KMS-11 (cell line): ENCODE measurements at regions not wholly inside any gene's neighbourhood (a gene's known extent, or its start where the extent isn't known, plus 50 kb on each side); places are given as distances from the start of the nearest gene placed in this dataset.

Experiments used
- H2AFZ ChIP-seq: fragments of 200-600 bp; sonication (generic); 2 replicates; pipeline ENCODE4 v1.6.1; 2016; ENCODE audit warnings: antibody characterized with exemption, mixed run types, low read depth
- H3K27ac ChIP-seq: fragments of 200-600 bp; sonication (generic); 2 replicates; pipeline ENCODE4 v1.6.1; 2016; ENCODE audit warnings: mild to moderate bottlenecking, mixed run types
- H3K27me3 ChIP-seq: fragments of 200-600 bp; sonication (generic); 2 replicates; pipeline ENCODE4 v1.6.1; 2017; ENCODE audit warnings: mild to moderate bottlenecking, low read depth, mixed run types, moderate library complexity; ENCODE audit not compliant: insufficient read depth
- H3K36me3 ChIP-seq: fragments of 200-600 bp; sonication (generic); 2 replicates; pipeline ENCODE4 v1.6.1; 2017; ENCODE audit warnings: mild to moderate bottlenecking, mixed run types; ENCODE audit not compliant: insufficient read depth
- H3K4me1 ChIP-seq: fragments of 200-600 bp; sonication (generic); 2 replicates; pipeline ENCODE4 v1.6.1; 2016; ENCODE audit warnings: mild to moderate bottlenecking, low read depth, mixed run types; ENCODE audit not compliant: poor library complexity, severe bottlenecking
- H3K4me2 ChIP-seq: fragments of 200-600 bp; sonication (generic); 2 replicates; pipeline ENCODE4 v1.7.0; 2016; ENCODE audit warnings: mild to moderate bottlenecking, mixed run types
- H3K4me3 ChIP-seq: fragments of 200-600 bp; sonication (generic); IDR thresholded peaks from 2 replicates; pipeline ENCODE4 v1.6.1; 2017; ENCODE audit warnings: low read depth, low read length, mixed read lengths; ENCODE audit not compliant: insufficient read depth
- H3K79me2 ChIP-seq: fragments of 200-600 bp; sonication (generic); 2 replicates; pipeline ENCODE4 v1.6.1; 2016; ENCODE audit warnings: low read depth, mixed run types; ENCODE audit not compliant: insufficient read depth
- H3K9ac ChIP-seq: fragments of 200-600 bp; sonication (generic); 2 replicates; pipeline ENCODE4 v1.6.1; 2016; ENCODE audit warnings: mild to moderate bottlenecking, mixed run types
- H4K20me1 ChIP-seq: fragments of 200-600 bp; sonication (generic); 2 replicates; pipeline ENCODE4 v1.6.1; 2016; ENCODE audit warnings: mild to moderate bottlenecking, mixed run types; ENCODE audit not compliant: insufficient read depth
- TF ChIP-seq, protein P1 (sequence below): fragments of 200-600 bp; sonication (generic); conservative IDR thresholded peaks from 2 replicates; pipeline ENCODE4 v1.6.1; 2017; ENCODE audit warnings: low read depth, mild to moderate bottlenecking, antibody characterized with exemption, low read length, moderate library complexity, mixed read lengths

- Histone ChIP-seq H3K27ac (no peak overlapping the region), H3K36me3 (no peaks in the 10 kb centered on the region), H4K20me1 (no peaks in the 10 kb centered on the region), H3K79me2 (no peaks in the 10 kb centered on the region), H3K4me3 (no peak overlapping the region), H3K4me1 (no peaks in the 10 kb centered on the region), H3K4me2 (no peak overlapping the region), H3K27me3 (no peaks in the 10 kb centered on the region), H3K9ac (no peak overlapping the region), H2AFZ (no peak overlapping the region)
- TF ChIP-seq, protein P1, sequence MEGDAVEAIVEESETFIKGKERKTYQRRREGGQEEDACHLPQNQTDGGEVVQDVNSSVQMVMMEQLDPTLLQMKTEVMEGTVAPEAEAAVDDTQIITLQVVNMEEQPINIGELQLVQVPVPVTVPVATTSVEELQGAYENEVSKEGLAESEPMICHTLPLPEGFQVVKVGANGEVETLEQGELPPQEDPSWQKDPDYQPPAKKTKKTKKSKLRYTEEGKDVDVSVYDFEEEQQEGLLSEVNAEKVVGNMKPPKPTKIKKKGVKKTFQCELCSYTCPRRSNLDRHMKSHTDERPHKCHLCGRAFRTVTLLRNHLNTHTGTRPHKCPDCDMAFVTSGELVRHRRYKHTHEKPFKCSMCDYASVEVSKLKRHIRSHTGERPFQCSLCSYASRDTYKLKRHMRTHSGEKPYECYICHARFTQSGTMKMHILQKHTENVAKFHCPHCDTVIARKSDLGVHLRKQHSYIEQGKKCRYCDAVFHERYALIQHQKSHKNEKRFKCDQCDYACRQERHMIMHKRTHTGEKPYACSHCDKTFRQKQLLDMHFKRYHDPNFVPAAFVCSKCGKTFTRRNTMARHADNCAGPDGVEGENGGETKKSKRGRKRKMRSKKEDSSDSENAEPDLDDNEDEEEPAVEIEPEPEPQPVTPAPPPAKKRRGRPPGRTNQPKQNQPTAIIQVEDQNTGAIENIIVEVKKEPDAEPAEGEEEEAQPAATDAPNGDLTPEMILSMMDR: no peak
Measured at GRCh38 chr20:21873291-21873690, 167.8 kb downstream of the PAX1 start.

- H3K9ac ChIP-seq: no peak overlapping the region
- no peaks in the 10 kb centered on the region for H3K27me3 ChIP-seq
- H4K20me1 ChIP-seq: no peaks in the 10 kb centered on the region
Measured at GRCh38 chr20:21867811-21868210, 162.3 kb downstream of the PAX1 start.

GRCh38 chr20:21867353-21867752 lies 161.9 kb downstream of the PAX1 start:
- TF ChIP-seq, protein P1: no peak
- Histone ChIP-seq H3K4me1 (no peaks in the 10 kb centered on the region), H4K20me1 (no peaks in the 10 kb centered on the region), H3K27me3 (no peaks in the 10 kb centered on the region), H3K27ac (no peak overlapping the region), H3K79me2 (no peaks in the 10 kb centered on the region), H3K4me3 (no peak overlapping the region), H3K9ac (no peak overlapping the region), H3K36me3 (no peaks in the 10 kb centered on the region), H2AFZ (no peak overlapping the region), H3K4me2 (no peak overlapping the region)

More at GRCh38 chr20:21867811-21868210, 162.3 kb downstream of the PAX1 start:
- TF ChIP-seq, protein P1: no peak
- no peaks in the 10 kb centered on the region for H3K36me3 ChIP-seq
- no peaks in the 10 kb centered on the region for H3K79me2 ChIP-seq
- H2AFZ ChIP-seq: no peak overlapping the region
- H3K27ac ChIP-seq: no peak overlapping the region
- H3K4me2 ChIP-seq: no peak overlapping the region
- no peak overlapping the region for H3K4me3 ChIP-seq
- no peaks in the 10 kb centered on the region for H3K4me1 ChIP-seq

DNA sequence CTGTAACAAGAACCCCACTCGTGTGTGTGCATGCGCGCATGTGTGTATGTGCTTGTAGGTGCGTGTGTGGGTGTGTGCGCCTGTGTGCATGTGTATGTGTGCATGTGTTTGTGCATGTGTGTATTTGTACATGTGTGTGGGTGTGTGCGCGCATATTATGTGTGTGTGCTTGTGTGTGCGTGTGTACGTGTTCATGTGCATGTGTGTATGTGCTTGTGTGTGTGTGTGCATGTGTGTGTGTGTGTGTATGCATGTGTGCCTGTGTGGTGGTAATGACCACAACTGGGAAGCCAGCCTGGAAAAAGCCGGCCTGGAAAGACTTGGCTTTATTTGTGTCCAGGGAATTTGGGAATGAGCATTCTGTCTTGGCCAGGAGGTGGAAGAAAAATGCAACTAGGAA lies 157.5 kb downstream of the PAX1 start:
- H4K20me1 ChIP-seq: no peaks in the 10 kb centered on the region
- no peak overlapping the region for H3K27ac ChIP-seq
- no peak overlapping the region for H3K9ac ChIP-seq
- no peak overlapping the region for H2AFZ ChIP-seq
- no peaks in the 10 kb centered on the region for H3K36me3 ChIP-seq
- H3K79me2 ChIP-seq: no peaks in the 10 kb centered on the region
- no peak overlapping the region for H3K4me2 ChIP-seq
- TF ChIP-seq, protein P1: no peak
- no peaks in the 10 kb centered on the region for H3K27me3 ChIP-seq
- H3K4me1 ChIP-seq: no peaks in the 10 kb centered on the region
- no peak overlapping the region for H3K4me3 ChIP-seq
